ENCODE measurements at regions not wholly inside any gene's neighbourhood (a gene's known extent, or its start where the extent isn't known, plus 50 kb on each side); places are given as distances from the start of the nearest gene placed in this dataset.

GRCh38 chr4:22217480-22217879 is 268.9 kb upstream of the KCNIP4 start:
- DNase-seq, result no peak

DNA sequence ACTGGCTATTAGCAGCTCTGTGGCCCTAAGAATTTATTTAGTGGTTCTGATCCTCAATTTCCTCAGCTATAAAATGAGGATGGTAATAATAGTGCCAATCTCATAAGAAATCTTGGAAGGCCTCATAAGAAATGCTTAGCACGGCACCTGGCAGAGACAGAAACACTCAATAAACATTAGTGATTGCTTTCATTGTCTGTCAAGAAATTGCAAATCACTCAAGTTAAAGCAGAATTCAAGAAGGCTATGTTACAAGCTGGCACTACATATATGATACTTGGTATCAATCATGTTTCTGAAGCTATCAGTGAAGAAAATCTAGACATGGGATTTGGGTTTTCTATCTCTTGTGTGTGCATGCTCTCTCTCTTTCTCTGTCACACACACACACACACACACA is 267.7 kb upstream of the KCNIP4 start:
- DNase-seq, result no peak

GRCh38 chr4:22215084-22215483 is 266.5 kb upstream of the KCNIP4 start:
- DNase-seq, result no peak

DNA sequence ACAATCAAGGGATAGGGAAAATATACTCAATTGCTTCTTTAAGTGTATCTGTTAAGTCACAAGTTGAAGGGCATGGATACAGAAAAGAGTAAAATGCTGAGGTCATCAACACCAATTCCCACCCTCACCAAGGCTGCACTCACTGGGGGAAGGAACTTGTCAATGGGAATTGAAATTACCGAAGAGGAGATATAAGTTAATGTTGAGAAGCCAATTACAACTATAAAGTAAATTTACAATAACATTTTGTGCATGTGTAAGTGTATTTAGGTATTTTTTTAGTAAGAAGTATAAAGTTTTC is 255.1 kb upstream of the KCNIP4 start:
- DNase-seq, result no peak

- DNase-seq, result no peak
These were observed 254.6 kb upstream of the KCNIP4 start for GRCh38 chr4:22202975-22203710.

DNA sequence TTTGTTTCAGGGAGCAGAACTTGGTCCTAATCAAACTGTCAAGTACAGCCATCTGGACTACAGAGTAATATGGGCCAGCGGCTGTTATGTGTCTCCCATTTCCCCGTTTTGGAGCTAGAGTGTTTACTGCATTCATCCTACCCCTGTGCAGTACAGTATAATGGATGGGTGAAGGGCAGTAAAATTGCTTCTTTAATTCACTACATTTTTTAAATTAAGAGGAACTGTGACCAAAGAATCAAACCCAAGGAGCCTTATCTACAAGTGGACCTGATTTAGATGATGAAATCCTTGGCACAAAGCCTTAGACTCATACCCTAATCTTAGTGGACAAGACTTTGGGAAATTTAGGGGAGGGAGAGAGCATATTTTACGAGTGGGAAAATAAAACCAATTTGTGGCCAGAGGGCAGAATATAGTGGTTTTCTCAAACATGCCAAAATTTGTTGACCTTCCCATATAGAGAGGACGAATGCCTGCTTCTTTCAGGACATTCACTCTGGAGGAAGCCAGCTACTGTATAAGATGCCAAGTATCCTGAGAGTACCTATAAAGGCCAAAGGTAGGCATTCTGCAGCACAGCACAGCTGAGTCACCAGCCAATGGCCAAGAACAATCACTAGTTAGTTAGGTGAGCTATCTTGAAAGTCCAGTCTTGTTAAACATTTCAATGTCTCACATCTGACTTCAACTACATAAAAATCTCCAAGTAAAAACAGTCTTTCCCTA is 253.8 kb upstream of the KCNIP4 start:
- no peak for DNase-seq

GRCh38 chr4:22201256-22201655 is 252.7 kb upstream of the KCNIP4 start:
- no peak for DNase-seq

DNA sequence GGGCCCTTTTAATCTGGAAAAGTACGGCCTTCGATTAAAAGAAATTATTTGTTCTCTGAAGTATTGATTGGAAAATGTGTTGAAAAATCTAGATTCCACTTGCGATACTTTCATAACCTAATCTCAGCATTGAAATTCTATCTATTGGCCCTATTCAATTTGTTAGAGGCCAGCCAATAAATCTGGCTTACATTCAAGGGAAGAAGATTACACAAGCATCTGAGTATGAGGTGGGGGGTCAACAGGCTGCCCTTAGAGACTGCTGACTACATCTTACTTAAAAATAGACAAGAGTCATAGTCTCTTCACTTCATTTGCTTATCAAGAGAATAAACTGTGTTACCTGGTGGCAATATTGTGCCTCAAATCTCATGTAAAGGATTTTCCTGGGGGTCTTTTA is 248.0 kb upstream of the KCNIP4 start:
- DNase-seq, result no peak

DNA sequence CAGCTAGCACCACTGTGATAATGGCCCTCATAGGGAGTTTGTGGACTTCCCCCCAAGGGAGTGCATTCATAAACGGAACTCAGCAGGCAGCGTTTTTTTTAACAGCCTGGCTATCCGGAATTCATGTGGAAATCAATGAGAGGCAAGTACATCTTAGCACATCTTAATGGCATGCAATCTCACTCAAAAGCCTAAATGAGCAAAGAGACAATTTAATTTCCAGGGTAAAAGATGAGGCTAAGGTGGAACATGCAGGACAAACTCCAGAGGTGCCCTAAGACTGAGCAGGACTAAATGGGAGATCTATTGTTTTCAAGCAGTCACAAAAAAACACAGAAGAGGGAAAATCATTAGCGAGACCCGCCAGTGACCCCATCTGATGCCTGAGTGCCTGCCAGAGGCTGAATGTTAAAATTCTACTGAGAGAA is 243.5 kb upstream of the KCNIP4 start:
- DNase-seq, result no peak

DNA sequence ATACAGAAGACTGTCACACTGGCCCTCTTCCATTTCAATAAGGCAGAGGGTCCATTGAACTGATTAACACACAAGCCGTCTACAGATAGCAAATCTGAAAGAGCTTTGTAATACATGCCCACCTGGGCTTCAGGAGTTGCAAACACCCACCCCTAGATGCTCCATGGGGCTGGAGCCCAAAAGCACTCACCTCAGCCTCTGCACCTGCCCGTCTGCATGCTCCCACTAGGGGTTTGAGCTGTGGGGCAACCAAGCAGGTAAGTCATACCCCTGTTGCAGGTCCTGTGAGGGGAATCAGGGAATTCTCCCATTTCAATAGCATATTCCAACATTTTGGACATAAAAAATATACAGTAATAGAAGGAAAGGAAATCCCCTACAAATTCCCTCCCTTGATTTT is 243.0 kb upstream of the KCNIP4 start:
- no peak for DNase-seq

GRCh38 chr4:22190855-22191254 is 242.3 kb upstream of the KCNIP4 start:
- DNase-seq, result no peak

- DNase-seq, result no peak
These were observed 238.7 kb upstream of the KCNIP4 start for GRCh38 chr4:22187203-22187820.

DNA sequence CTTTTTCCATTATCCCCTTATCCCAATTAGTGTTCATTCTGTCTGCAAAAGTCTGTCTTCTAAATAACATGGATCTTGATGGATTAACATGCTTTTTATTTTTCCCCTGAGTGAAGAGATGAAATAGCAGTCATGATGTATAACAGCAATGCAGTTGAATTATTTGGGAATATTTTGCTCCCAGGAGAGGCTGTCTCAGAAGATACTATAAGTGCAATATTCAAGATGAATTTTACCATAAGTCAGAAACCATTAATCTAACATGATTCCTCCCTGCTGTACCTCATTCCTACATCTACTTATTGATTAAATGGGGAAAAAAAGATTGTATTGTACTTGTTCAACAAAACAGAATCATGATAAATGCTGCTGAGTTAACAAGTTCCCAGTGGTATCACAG is 233.2 kb upstream of the KCNIP4 start:
- no peak for DNase-seq

GRCh38 chr4:22179124-22179874 is 230.7 kb upstream of the KCNIP4 start:
- DNase-seq, result no peak

GRCh38 chr4:22174640-22175039 is 226.1 kb upstream of the KCNIP4 start:
- DNase-seq, result no peak

- DNase-seq, result no peak
These were observed 221.8 kb upstream of the KCNIP4 start for GRCh38 chr4:22170353-22170752.

DNA sequence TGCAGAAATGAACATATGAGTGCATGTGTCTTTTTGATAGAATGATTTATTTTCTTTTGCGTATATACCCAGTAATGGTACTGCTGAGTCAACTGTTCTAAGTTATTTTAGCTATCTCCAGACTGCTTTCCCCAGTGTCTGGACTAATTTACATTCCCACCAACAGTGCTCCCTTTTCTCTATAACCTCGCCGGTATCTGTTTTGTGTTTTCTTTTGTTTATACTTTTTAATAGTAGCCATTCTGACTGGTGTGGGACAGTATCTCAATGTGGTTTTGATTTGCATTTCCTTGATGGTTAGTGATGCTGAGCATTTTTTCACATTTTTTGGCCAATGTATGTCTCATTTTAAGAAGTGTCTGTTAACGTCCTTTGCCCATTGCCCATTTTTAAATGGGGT is 218.6 kb upstream of the KCNIP4 start:
- DNase-seq, result no peak

DNA sequence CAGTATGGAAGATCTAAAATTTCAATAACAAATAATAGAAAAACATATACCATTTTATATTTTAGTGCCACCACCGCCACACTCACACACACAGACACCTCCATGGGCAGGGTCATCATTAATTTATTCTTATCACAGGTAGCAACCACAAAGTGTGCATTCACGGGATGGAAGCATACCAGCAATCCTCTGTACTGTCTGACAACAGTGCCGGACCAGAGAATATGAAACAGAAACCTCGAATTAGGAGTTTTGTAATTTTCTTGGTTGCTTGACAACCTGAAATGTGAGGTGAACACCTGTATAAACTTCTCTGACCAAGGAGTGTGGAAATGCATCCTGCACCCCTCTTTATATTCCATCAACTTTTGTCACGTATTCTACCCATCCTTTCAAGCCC is 213.9 kb upstream of the KCNIP4 start:
- no peak for DNase-seq

GRCh38 chr4:22130741-22131140 is 182.2 kb upstream of the KCNIP4 start:
- DNase-seq, result no peak

- no peak for DNase-seq
These were observed 181.0 kb upstream of the KCNIP4 start for GRCh38 chr4:22129454-22130029.

DNA sequence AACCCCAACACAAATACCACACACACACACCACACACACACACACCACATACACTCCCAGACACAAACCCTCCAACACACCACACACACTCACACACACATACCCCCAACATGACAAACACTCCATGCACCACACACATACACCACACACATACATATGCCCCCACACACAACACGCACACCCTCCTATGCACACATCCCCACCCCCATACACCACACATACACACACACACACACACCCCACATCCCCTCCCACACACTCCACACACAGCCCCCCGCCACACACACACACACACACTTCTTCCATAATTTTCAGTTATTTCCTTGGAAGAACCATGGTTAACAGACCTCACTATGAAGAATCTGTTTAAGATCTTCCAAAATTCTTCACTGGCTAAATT is 173.5 kb upstream of the KCNIP4 start:
- DNase-seq, result no peak

DNA sequence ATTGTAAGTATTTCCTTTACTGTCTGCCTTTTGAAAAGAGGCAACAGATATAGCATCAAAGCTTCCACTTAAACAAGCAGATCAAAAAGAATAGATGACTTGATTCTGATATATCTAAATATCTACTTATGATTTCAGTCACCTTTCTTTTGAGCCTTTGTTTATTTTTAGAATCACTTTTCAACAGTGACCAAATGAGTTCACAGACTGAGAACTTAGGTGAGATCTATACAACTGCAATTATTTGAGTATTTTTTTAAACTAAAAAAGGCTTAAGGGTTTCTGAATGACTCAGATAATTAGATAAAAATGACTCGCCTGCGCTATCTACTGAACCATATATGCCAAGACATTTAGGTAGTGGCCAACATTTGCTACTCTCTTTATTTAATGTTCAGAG is 166.7 kb upstream of the KCNIP4 start:
- DNase-seq, result no peak

- DNase-seq, result no peak
These were observed 155.2 kb upstream of the KCNIP4 start for GRCh38 chr4:22103768-22104167.
